Pons (tissue), 1 donor: ENCODE measurements at regions not wholly inside any gene's neighbourhood (a gene's known extent, or its start where the extent isn't known, plus 50 kb on each side); places are given as distances from the start of the nearest gene placed in this dataset.
"Not testable (repeated sequence)": the region's sequence is repeated elsewhere in the genome, so short reads cannot be mapped to it uniquely, and the experiment has no call there.

ENCODE experiments used
- DNase-seq: peaks from one replicate; pipeline ENCODE4 v3.0.0-alpha.2; 2016; ENCODE audit warnings: low spot score

- no peak for DNase-seq
These were observed 206.8 kb upstream of the SDK2 start for GRCh38 chr17:73851091-73851490.

- no peak for DNase-seq
These were observed 207.7 kb upstream of the SDK2 start for GRCh38 chr17:73851921-73852320.

GRCh38 chr17:73855720-73856333 is 211.6 kb upstream of the SDK2 start:
- DNase-seq, result no peak

- DNase-seq, result no peak
These were observed 212.3 kb upstream of the SDK2 start for GRCh38 chr17:73856556-73856955.

GRCh38 chr17:73859439-73860008 is 215.3 kb upstream of the SDK2 start:
- not testable (repeated sequence) for DNase-seq

GRCh38 chr17:73861543-73861942 is 217.3 kb upstream of the SDK2 start:
- DNase-seq, result no peak

GRCh38 chr17:73863761-73864535 is 219.7 kb upstream of the SDK2 start:
- no peak for DNase-seq

GRCh38 chr17:73865831-73866230 is 221.6 kb upstream of the SDK2 start:
- no peak for DNase-seq

- DNase-seq, result no peak
These were observed 222.8 kb upstream of the SDK2 start for GRCh38 chr17:73867056-73867455.

- DNase-seq, result no peak
These were observed 225.8 kb upstream of the SDK2 start for GRCh38 chr17:73870068-73870467.

- no peak for DNase-seq
These were observed 226.2 kb upstream of the SDK2 start for GRCh38 chr17:73870473-73870872.

GRCh38 chr17:73872816-73873215 is 228.6 kb upstream of the SDK2 start:
- DNase-seq, result no peak

- DNase-seq, result no peak
These were observed 229.9 kb upstream of the SDK2 start for GRCh38 chr17:73874008-73874720.

- DNase-seq, result no peak
These were observed 231.1 kb upstream of the SDK2 start for GRCh38 chr17:73875346-73875745.

- no peak for DNase-seq
These were observed 233.7 kb upstream of the SDK2 start for GRCh38 chr17:73877962-73878361.

GRCh38 chr17:73878923-73879322 is 234.7 kb upstream of the SDK2 start:
- DNase-seq, result no peak

- no peak for DNase-seq
These were observed 235.7 kb upstream of the SDK2 start for GRCh38 chr17:73879987-73880386.

GRCh38 chr17:73882590-73882989 is 238.3 kb upstream of the SDK2 start:
- no peak for DNase-seq

GRCh38 chr17:73883175-73883574 is 238.9 kb upstream of the SDK2 start:
- DNase-seq, result no peak

GRCh38 chr17:73887739-73888138 is 243.5 kb upstream of the SDK2 start:
- no peak for DNase-seq

- DNase-seq, result no peak
These were observed 244.6 kb upstream of the SDK2 start for GRCh38 chr17:73888862-73889261.

- DNase-seq, result no peak
These were observed 245.2 kb upstream of the SDK2 start for GRCh38 chr17:73889439-73889838.
